T-helper 1 cell treated with Interleukin-12 subunit alpha and Interleukin-12 subunit beta and Interleukin-4 antibody, amounts not matched to agents 30 ng/mL and 1 ng/mL, for 36 hours (primary cell): ENCODE measurements at regions not wholly inside any gene's neighbourhood (a gene's known extent, or its start where the extent isn't known, plus 50 kb on each side); places are given as distances from the start of the nearest gene placed in this dataset.
"Not testable (repeated sequence)": the region's sequence is repeated elsewhere in the genome, so short reads cannot be mapped to it uniquely, and the experiment has no call there.

ENCODE experiments used
- intact Hi-C: fragments of 100-400 bp; cut with micrococcal nuclease; formaldehyde crosslinking; loops from one replicate; pipeline ENCODE4 v1.15.1; 2024

GRCh38 chr7:68063171-68063570, 1066.5 kb downstream of the TYW1 start:
- intact Hi-C loops, result no loop called here

- intact Hi-C loops, result no loop called here
These were observed 1068.9 kb downstream of the TYW1 start for GRCh38 chr7:68065581-68065980.

DNA sequence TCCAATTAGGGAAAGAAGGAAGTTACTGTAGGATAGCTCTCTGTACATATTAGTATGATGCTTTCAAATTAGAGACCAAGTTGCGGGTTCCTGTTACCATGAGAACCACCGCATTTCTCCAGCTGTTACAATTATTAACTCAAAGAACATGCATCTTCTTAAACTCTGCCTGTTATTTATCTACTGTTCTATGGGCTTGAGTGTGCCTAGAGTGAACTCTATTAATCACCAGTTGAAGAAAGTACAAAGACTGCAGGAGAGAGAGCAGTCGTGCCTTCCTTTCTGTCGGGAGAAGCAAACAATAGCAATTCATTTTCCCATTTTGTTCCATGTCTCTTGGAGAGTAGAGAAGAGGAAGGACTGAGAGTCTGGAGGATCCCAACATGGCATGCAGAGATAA, 1071.2 kb downstream of the TYW1 start:
- intact Hi-C loops, result no loop called here

DNA sequence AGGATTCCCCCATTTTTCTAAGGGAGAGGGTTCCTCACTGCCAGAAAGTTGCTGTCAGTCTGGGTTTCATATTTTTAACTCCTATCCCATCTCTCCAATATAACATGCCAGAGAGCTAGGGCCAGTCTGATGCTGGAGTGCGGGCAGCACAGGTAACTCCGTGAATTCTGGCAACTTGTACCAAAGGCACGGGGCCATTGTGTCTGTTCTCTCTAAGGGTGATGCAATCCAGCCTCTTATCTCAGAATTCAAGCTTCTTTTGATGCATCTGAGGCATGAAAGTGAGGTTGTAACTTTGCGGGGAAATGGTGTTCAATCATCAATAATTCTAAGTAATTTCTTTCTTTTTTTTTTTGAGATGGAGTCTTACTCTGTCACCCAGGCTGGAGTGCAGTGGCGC, 1074.4 kb downstream of the TYW1 start:
- intact Hi-C loops, result no loop called here

DNA sequence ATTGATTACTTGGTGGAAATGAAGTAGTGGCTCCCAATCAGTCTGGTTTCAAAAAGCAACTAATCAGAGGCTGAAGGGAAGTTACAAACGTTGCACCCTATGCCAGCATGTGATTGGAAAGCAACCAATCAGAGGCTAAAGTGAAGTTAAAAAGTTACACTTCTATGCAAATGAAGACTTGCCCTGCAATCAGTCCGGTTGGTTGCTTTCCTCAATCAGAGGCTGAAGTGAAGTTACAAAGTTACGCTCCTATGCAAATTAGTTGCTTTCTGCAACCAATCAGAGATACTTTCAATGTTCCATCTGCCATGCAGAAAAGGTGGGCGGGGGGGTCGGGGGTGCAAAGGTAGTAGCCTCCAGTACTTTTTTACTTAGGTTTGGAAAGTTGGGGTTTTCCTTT, 1077.1 kb downstream of the TYW1 start:
- intact Hi-C loops, result no loop called here

DNA sequence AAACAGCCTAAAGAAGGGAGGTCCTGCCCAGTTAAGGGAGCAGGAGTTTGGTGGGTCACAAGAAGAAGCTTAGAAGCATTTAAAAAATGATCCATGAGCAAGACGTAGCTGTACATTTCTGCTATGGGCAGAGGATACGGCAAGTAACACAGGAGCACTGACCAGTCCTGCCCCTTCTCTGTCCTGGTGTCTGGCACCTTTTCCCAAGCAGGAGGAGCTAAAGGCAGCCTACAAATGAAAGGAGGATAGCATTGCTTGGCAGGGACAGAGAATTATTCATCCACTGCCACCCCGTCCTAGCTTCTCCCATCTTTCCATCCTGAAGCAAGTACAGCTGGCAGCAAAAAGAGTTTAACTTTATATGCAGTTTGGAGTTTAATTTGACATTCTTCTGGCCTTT, 1077.6 kb downstream of the TYW1 start:
- intact Hi-C loops, result no loop called here

DNA sequence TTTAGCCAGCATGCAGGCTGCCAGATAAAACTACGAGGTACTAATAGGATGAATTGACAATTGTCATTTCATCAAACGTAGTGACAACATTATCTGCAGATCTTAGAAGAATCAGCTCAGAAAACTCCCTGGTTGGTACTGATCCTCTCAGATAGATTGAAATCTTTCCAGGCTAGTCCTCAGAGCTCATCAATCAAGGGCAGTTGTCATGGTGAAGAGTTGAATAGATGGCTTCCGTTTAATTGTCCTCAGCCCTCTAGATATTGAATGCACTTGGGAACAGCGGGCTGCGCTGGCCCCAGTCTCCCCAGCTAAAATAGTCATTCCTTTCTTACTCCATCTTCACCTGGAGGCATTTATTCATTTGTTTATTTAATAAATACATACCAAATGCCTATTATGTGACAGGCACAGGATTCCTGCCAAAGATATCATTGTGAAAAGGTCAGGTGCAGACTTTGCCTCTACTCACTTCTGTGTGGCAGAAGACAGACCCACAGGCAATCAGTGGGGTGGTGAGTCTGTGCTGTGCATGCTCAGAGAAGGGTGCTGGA, 1081.6 kb downstream of the TYW1 start:
- intact Hi-C loops, result no loop called here

GRCh38 chr7:68082066-68082960, 1085.7 kb downstream of the TYW1 start:
- intact Hi-C loops, result not testable (repeated sequence)

GRCh38 chr7:68082961-68083657, 1086.5 kb downstream of the TYW1 start:
- intact Hi-C loops, result not testable (repeated sequence)

DNA sequence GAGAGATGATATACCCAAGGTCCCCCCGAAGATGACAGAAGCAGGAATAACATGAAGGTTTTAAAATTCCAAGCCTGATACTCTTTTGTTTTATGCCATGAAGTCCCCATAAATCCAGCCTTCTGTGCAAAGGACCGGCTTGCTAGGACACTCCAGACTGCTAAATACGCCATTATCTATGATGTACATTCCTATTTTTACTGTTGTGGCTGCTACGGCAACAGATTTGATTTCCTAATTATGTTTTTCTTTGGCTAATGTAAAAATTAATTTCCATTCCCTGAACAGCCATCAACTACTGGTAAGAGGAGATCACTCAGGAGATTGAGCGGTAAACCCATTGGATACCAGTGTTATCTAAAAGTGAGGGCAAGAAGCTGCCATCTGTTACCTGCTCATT, 1090.8 kb downstream of the TYW1 start:
- intact Hi-C loops, result no loop called here

- intact Hi-C loops, result no loop called here
These were observed 1092.2 kb downstream of the TYW1 start for GRCh38 chr7:68088879-68089278.

DNA sequence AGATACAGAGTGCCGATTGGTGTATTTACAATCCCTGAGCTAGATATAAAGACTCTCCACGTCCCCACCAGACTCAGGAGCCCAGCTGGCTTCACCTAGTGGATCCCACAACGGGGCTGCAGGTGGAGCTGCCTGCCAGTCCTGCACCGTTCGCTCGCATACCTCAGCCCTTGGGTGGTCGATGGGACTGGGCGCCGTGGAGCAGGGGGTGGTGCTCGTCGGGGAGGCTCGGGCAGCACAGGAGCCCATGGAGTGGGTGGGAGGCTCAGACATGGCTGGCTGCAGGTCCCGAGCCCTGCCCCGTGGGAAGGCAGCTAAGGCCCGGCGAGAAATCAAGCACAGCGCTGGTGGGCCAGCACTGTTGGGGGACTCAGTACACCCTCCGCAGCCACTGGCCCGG, 1093.6 kb downstream of the TYW1 start:
- intact Hi-C loops, result not testable (repeated sequence)

GRCh38 chr7:68103319-68103718, 1106.7 kb downstream of the TYW1 start:
- intact Hi-C loops, result no loop called here

- intact Hi-C loops, result no loop called here
These were observed 1110.6 kb downstream of the TYW1 start for GRCh38 chr7:68107261-68107660.

- intact Hi-C loops, result no loop called here
These were observed 1111.3 kb downstream of the TYW1 start for GRCh38 chr7:68107968-68108367.

DNA sequence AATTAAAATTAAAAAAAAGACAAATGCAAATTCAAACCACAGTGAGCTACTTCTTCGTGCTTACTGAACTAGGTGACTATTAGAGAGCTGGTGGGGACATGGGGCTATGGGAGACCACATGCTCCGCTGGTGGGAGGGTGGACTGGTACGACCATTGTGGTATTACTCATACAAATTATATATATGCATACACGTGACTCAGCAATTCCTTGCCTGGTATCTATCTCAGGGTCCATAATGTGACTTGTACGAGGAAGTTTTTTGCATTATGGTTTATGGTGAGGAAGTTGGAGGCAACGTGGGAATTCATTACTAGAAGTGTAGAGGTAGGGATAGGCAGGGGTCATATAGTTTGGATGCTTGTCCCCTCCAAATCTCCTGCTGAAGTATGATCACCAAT, 1112.7 kb downstream of the TYW1 start:
- intact Hi-C loops, result no loop called here

- intact Hi-C loops, result no loop called here
These were observed 1122.8 kb downstream of the TYW1 start for GRCh38 chr7:68119411-68119810.

DNA sequence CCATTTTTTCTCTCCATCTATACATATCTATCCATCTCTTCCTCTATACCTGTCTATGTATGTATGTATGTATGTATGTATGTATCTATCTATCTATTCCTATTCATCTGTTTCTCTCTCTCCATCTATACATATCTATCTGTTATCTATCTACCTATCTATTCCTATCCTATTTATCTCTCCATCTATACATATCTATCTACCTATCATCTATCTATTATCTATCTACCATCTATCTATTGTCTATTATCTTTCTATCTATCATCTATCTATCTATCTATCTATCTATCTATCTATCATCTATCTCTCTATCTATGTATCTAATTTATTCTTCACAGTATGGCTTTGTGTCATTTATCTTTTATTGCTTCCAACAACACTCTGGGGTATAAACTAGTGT, 1124.4 kb downstream of the TYW1 start:
- intact Hi-C loops, result no loop called here

DNA sequence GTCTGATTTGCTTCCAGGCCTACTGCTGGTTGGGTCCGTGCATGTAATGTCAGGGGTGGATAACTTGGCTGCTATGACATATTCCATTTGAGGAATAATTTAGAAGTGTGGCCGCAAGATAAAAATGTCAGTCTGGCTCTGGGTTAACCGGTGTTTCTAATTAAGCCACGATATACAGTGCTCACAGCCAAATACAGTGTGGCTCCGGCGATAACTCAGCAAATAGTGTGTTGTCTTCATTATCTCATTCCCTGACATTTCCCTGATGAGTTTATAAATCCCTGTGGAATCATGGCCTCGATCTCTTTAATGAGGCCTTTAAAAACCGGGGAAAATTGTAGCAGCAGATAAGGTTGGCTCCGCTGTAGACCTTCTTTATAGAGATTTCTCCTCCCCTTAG, 1125.0 kb downstream of the TYW1 start:
- intact Hi-C loops, result no loop called here

GRCh38 chr7:68122801-68123200, 1126.2 kb downstream of the TYW1 start:
- intact Hi-C loops, result no loop called here

DNA sequence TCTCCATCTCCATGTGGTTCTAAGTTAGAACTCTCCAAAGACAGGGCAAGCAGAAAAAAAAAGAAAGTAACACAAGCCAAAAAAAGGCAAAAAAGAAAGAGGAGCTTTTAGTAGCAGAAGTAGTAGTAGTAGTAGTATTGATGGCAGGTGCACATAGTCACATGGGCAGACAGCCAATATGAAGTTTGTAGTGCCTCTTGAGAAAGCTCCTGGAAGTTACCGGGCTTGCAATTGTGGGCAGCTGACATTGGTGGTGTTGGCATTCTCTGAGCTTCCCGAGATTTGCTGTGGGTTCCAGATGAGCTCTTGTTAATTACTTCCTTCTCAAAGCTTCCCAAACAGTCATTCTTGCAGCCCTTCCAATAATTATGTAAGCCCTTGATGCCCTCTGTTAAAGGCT, 1128.5 kb downstream of the TYW1 start:
- intact Hi-C loops, result no loop called here

DNA sequence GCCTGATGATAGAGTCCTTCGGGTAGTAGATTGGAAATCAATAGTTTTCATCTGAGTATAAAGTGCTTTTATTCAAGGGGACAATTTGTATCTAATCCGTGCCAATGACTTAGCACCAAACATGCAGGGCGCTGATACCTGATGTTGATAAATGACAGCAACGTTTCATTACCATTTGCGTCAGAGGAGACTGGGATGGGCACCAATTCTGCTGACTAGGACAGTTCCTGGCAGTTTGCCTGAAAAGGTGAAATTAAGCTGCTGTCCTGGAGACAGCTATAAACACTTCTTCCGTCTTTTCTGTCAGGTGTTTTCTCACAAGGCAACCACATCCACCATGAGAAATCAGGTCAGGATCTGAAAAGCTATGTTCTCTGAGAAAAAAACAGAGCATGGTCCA, 1136.4 kb downstream of the TYW1 start:
- intact Hi-C loops, result no loop called here

DNA sequence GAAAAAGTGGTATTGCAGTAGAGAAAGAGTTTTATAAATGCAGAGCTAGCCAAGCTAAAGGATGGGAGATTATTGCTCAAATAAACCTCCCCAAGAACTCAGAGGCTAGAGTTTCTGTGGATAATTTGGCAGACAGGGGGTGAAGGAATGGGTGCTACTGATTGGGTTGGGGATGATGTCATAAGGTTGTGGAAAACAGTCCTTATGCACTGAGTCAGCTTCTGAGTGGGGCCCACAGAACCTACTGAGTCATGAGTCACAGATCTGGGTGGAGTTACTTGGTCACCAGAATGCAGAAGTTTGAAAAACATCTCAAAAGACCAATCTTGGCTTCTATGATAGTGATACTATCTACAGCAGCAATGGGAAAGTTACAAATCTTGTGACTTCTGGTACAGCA, 1146.7 kb downstream of the TYW1 start:
- intact Hi-C loops, result no loop called here
